K562 (cell line): ENCODE measurements at regions not wholly inside any gene's neighbourhood (a gene's known extent, or its start where the extent isn't known, plus 50 kb on each side); places are given as distances from the start of the nearest gene placed in this dataset.

Experiments
- CBX5 ChIP-seq: IDR thresholded peaks from 2 replicates; pipeline ENCODE4 v1.6.1; 2014; ENCODE audit warnings: low read depth, borderline replicate concordance
- DACH1 ChIP-seq: fragments of 450-650 bp; IDR thresholded peaks from 2 replicates; pipeline ENCODE4 v1.6.1; 2018; ENCODE audit not compliant: partially characterized antibody
- FOSL1 ChIP-seq: fragments of 200-800 bp; sonication (Bioruptor generic); conservative IDR thresholded peaks from 2 replicates; pipeline ENCODE4 v1.6.1; 2016; ENCODE audit warnings: missing genetic modification characterization, missing compliant biosample characterization
- MAFG ChIP-seq: fragments of 450-650 bp; conservative IDR thresholded peaks from 2 replicates; pipeline ENCODE4 v1.6.1; 2016; ENCODE audit warnings: missing genetic modification characterization, missing compliant biosample characterization
- MYC ChIP-seq, 2 experiments: fragments of 250-450 bp in 1 of 2; sonication (Bioruptor Pico) in 1 of 2; IDR thresholded peaks; 2 replicates each; pipeline versions ENCODE4 v1.5.1 to v1.6.1; 2012 to 2021; ENCODE audit warnings: low read depth in 2 of 2, borderline replicate concordance in 1 of 2, improper control_type of control experiment in 1 of 2, low read length in 1 of 2, mild to moderate bottlenecking in 1 of 2, moderate library complexity in 1 of 2
- NR2C1 ChIP-seq, 2 experiments: fragments of 450-650 bp; IDR thresholded peaks; 2 replicates each; pipeline ENCODE4 v1.6.1; 2017; ENCODE audit warnings: mild to moderate bottlenecking in 2 of 2, antibody characterized with exemption in 1 of 2, inconsistent platforms in 1 of 2, missing compliant biosample characterization in 1 of 2, missing genetic modification characterization in 1 of 2
- NR2C2 ChIP-seq, 2 experiments: fragments of 200-800 bp in 1 of 2; sonication (Bioruptor generic) in 1 of 2; sonication (generic) in 1 of 2; formaldehyde crosslinking in 1 of 2; IDR thresholded peaks; 2 replicates each; pipeline versions ENCODE4 v1.6.1 to v1.8.0; 2016 to 2022; ENCODE audit warnings: mild to moderate bottlenecking in 1 of 2, missing compliant biosample characterization in 1 of 2, missing genetic modification characterization in 1 of 2, missing genetic modification reagents in 1 of 2
- STAG1 ChIP-seq: sonication (generic); formaldehyde crosslinking; IDR thresholded peaks from 2 replicates; pipeline ENCODE4 v1.5.0; 2020; ENCODE audit warnings: missing genetic modification reagents, borderline replicate concordance
- TF ChIP-seq, protein P1 (sequence below), 2 experiments: fragments of 450-650 bp; formaldehyde crosslinking in 1 of 2; IDR thresholded peaks; 2 replicates each; pipeline versions ENCODE4 v1.4.0 to v1.6.1; 2014 to 2020; ENCODE audit warnings: mild to moderate bottlenecking in 2 of 2, borderline replicate concordance in 1 of 2, low read depth in 1 of 2
- TF ChIP-seq, protein P2 (sequence below): IDR thresholded peaks from 2 replicates; pipeline ENCODE4 v1.6.1; 2012; ENCODE audit warnings: low read depth, low read length, improper control_type of control experiment, borderline replicate concordance
- TF ChIP-seq, protein P3 (sequence below), 3 experiments: IDR thresholded peaks in 2 of 3; conservative IDR thresholded peaks in 1 of 3; 2 replicates each; pipeline ENCODE4 v1.5.1; 2011 to 2012; ENCODE audit warnings: low read length in 3 of 3, mild to moderate bottlenecking in 3 of 3, control low read depth in 2 of 3, improper control_type of control experiment in 1 of 3, inconsistent platforms in 1 of 3, low read depth in 1 of 3, mixed read lengths in 1 of 3, moderate library complexity in 1 of 3; ENCODE audit not compliant: insufficient read depth in 2 of 3

DNA sequence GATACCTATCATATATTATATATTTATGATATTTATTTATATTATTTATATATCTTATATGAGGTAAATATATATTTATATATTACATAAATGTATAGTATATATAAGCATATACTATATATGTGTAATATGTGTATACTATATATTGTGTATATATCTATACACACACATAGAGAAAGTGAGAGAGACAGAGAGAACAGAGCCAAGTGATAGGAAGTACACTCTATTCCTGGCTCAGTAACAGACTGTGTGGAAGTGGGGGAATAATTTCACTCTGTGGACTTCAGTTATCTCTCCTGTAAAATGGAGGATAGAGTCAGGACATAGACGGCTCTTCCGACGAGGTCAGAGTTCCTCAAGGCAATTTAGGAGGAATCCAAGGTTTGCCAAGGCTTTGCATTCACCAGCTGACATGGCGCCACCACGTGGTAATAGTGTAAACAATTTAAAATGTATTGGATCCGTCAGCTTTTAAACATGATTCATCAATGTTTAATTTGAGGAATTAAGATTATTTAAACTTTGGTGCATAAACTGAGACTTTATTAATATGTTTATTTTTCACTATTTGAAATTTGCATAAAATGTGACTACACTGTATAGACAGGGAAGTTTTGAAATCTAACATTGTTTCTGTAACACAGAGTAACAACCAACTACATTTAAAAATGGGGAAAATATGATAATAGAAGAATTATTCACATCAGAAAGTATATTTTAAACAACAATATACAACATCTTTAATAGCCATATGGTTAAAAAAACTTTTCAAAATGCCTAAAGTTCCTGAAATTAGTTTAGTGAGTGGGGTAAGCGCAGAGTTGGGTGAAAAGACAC is 75.4 kb upstream of the TMEM244 start (continued):
- TF ChIP-seq, protein P1, sequence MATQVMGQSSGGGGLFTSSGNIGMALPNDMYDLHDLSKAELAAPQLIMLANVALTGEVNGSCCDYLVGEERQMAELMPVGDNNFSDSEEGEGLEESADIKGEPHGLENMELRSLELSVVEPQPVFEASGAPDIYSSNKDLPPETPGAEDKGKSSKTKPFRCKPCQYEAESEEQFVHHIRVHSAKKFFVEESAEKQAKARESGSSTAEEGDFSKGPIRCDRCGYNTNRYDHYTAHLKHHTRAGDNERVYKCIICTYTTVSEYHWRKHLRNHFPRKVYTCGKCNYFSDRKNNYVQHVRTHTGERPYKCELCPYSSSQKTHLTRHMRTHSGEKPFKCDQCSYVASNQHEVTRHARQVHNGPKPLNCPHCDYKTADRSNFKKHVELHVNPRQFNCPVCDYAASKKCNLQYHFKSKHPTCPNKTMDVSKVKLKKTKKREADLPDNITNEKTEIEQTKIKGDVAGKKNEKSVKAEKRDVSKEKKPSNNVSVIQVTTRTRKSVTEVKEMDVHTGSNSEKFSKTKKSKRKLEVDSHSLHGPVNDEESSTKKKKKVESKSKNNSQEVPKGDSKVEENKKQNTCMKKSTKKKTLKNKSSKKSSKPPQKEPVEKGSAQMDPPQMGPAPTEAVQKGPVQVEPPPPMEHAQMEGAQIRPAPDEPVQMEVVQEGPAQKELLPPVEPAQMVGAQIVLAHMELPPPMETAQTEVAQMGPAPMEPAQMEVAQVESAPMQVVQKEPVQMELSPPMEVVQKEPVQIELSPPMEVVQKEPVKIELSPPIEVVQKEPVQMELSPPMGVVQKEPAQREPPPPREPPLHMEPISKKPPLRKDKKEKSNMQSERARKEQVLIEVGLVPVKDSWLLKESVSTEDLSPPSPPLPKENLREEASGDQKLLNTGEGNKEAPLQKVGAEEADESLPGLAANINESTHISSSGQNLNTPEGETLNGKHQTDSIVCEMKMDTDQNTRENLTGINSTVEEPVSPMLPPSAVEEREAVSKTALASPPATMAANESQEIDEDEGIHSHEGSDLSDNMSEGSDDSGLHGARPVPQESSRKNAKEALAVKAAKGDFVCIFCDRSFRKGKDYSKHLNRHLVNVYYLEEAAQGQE (IDR thresholded peaks at IDR 0.05; ENCODE audit: borderline replicate concordance): peak; percentile 63; the same call in 1 of the 2 replicates
- TF ChIP-seq, protein P1 (CRISPR knock-in tag; IDR thresholded peaks at IDR 0.05; ENCODE audit: low read depth): no peak
- no peak for TF ChIP-seq STAG1 (CRISPR knock-in tag)
- TF ChIP-seq FOSL1 (tag): peak; percentile 31; the same call in 1 of the 2 replicates
- TF ChIP-seq NR2C1 (IDR thresholded peaks at IDR 0.05): peak; percentile 37; the same call in 1 of the 2 replicates
- peak; percentile 74 for TF ChIP-seq NR2C1 (tag; IDR thresholded peaks at IDR 0.05)
- no peak for TF ChIP-seq NR2C2 (CRISPR knock-in tag; IDR thresholded peaks at IDR 0.05)
- peak; percentile 61; the same call in 1 of the 2 replicates for TF ChIP-seq NR2C2 (tag; IDR thresholded peaks at IDR 0.05)
- TF ChIP-seq DACH1: peak; percentile 70
- TF ChIP-seq, protein P2, sequence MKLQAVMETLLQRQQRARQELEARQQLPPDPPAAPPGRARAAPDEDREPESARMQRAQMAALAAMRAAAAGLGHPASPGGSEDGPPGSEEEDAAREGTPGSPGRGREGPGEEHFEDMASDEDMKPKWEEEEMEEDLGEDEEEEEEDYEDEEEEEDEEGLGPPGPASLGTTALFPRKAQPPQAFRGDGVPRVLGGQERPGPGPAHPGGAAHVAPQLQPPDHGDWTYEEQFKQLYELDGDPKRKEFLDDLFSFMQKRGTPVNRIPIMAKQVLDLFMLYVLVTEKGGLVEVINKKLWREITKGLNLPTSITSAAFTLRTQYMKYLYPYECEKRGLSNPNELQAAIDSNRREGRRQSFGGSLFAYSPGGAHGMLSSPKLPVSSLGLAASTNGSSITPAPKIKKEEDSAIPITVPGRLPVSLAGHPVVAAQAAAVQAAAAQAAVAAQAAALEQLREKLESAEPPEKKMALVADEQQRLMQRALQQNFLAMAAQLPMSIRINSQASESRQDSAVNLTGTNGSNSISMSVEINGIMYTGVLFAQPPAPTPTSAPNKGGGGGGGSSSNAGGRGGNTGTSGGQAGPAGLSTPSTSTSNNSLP: 0 out of 2 replicates have a peak, but pooled peaks have one; percentile 19
- TF ChIP-seq MYC (IDR thresholded peaks at IDR 0.05; ENCODE audit: low read depth, low read length): no peak
- TF ChIP-seq MYC (CRISPR knock-in tag; IDR thresholded peaks at IDR 0.05; ENCODE audit: borderline replicate concordance, low read depth): no peak
- TF ChIP-seq CBX5: no peak
- TF ChIP-seq, protein P3, sequence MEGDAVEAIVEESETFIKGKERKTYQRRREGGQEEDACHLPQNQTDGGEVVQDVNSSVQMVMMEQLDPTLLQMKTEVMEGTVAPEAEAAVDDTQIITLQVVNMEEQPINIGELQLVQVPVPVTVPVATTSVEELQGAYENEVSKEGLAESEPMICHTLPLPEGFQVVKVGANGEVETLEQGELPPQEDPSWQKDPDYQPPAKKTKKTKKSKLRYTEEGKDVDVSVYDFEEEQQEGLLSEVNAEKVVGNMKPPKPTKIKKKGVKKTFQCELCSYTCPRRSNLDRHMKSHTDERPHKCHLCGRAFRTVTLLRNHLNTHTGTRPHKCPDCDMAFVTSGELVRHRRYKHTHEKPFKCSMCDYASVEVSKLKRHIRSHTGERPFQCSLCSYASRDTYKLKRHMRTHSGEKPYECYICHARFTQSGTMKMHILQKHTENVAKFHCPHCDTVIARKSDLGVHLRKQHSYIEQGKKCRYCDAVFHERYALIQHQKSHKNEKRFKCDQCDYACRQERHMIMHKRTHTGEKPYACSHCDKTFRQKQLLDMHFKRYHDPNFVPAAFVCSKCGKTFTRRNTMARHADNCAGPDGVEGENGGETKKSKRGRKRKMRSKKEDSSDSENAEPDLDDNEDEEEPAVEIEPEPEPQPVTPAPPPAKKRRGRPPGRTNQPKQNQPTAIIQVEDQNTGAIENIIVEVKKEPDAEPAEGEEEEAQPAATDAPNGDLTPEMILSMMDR (IDR thresholded peaks at IDR 0.05 in 2 of 3, conservative IDR thresholded peaks at IDR 0.05 in 1 of 3; ENCODE audit: insufficient read depth in 2 of 3, low read depth in 1 of 3, low read length in 3 of 3): peak; percentile 64 to 78 (median 72)
- peak; percentile 24; the same call in 1 of the 2 replicates for TF ChIP-seq MAFG (tag)
